ENCODE measurements at regions not wholly inside any gene's neighbourhood (a gene's known extent, or its start where the extent isn't known, plus 50 kb on each side); places are given as distances from the start of the nearest gene placed in this dataset.

GRCh38 chr10:121221991-121222390 is 370.8 kb downstream of the WDR11 start:
- Histone ChIP-seq H3K4me2 (ENCODE audit: low read depth, low read length, poor library complexity, severe bottlenecking) (no peak overlapping the region), H3K9ac (ENCODE audit: low read depth, low read length, poor library complexity, severe bottlenecking) (no peak overlapping the region), H3K79me2 (ENCODE audit: insufficient read depth, low read length) (no peaks in the 10 kb centered on the region), H2AFZ (ENCODE audit: low read length) (no peak overlapping the region), H3K9me3 (ENCODE audit: insufficient read depth, low read depth, low read length) (no peaks in the 10 kb centered on the region), H3K9me2 (replicated peaks; ENCODE audit: low read depth, low read length) (no peaks in the 10 kb centered on the region), H3K4me1 (ENCODE audit: insufficient read depth, low read length, poor library complexity, severe bottlenecking) (no peaks in the 10 kb centered on the region), H3F3A (ENCODE audit: low read depth) (no peaks in the 10 kb centered on the region), H4K20me1 (ENCODE audit: insufficient read depth, low read length, poor library complexity, severe bottlenecking) (no peaks in the 10 kb centered on the region), H3K4me3 (ENCODE audit: low read length, poor library complexity, severe bottlenecking) (no peak overlapping the region), H3K27me3 (ENCODE audit: insufficient read depth, low read length, poor library complexity, severe bottlenecking) (no peaks in the 10 kb centered on the region), H3K36me3 (ENCODE audit: insufficient read depth, low read length) (no peaks in the 10 kb centered on the region)
- TF ChIP-seq EZH2phosphoT487 (IDR thresholded peaks at IDR 0.05; ENCODE audit: borderline replicate concordance) (no peak), CTCF (conservative IDR thresholded peaks at IDR 0.05; ENCODE audit: low read length) (no peak)

- Histone ChIP-seq H4K20me1 (ENCODE audit: insufficient read depth, low read length, poor library complexity, severe bottlenecking) (no peaks in the 10 kb centered on the region), H2AFZ (ENCODE audit: low read length) (no peak overlapping the region), H3F3A (ENCODE audit: low read depth) (no peaks in the 10 kb centered on the region), H3K4me1 (ENCODE audit: insufficient read depth, low read length, poor library complexity, severe bottlenecking) (no peaks in the 10 kb centered on the region), H3K36me3 (ENCODE audit: insufficient read depth, low read length) (no peaks in the 10 kb centered on the region), H3K9ac (ENCODE audit: low read depth, low read length, poor library complexity, severe bottlenecking) (no peak overlapping the region), H3K27me3 (ENCODE audit: insufficient read depth, low read length, poor library complexity, severe bottlenecking) (no peaks in the 10 kb centered on the region), H3K4me2 (ENCODE audit: low read depth, low read length, poor library complexity, severe bottlenecking) (no peak overlapping the region), H3K9me2 (replicated peaks; ENCODE audit: low read depth, low read length) (no peaks in the 10 kb centered on the region), H3K9me3 (ENCODE audit: insufficient read depth, low read depth, low read length) (0 out of 2 replicates have a peak, but pooled peaks cover 5% of the 10 kb centered on the region), H3K4me3 (ENCODE audit: low read length, poor library complexity, severe bottlenecking) (no peak overlapping the region), H3K79me2 (ENCODE audit: insufficient read depth, low read length) (no peaks in the 10 kb centered on the region)
- TF ChIP-seq CTCF (conservative IDR thresholded peaks at IDR 0.05; ENCODE audit: low read length) (no peak), EZH2phosphoT487 (IDR thresholded peaks at IDR 0.05; ENCODE audit: borderline replicate concordance) (no peak)
These were observed 371.7 kb downstream of the WDR11 start for GRCh38 chr10:121222842-121223241.

GRCh38 chr10:121231079-121231478 is 367.2 kb downstream of the FGFR2 start:
- peaks cover 13% of the 10 kb centered on the region; the same call in 1 of the 2 replicates for H3K9me3 ChIP-seq (ENCODE audit: insufficient read depth, low read depth, low read length)
- H2AFZ ChIP-seq (ENCODE audit: low read length) = no peak overlapping the region
- no peaks in the 10 kb centered on the region for H3F3A ChIP-seq (ENCODE audit: low read depth)
- no peak overlapping the region for H3K4me2 ChIP-seq (ENCODE audit: low read depth, low read length, poor library complexity, severe bottlenecking)
- no peaks in the 10 kb centered on the region for H3K27me3 ChIP-seq (ENCODE audit: insufficient read depth, low read length, poor library complexity, severe bottlenecking)
- TF ChIP-seq CTCF (conservative IDR thresholded peaks at IDR 0.05; ENCODE audit: low read length) (no peak), EZH2phosphoT487 (IDR thresholded peaks at IDR 0.05; ENCODE audit: borderline replicate concordance) (no peak)
- no peaks in the 10 kb centered on the region for H4K20me1 ChIP-seq (ENCODE audit: insufficient read depth, low read length, poor library complexity, severe bottlenecking)
- H3K79me2 ChIP-seq (ENCODE audit: insufficient read depth, low read length) = no peaks in the 10 kb centered on the region
- H3K9ac ChIP-seq (ENCODE audit: low read depth, low read length, poor library complexity, severe bottlenecking) = no peak overlapping the region
- H3K4me1 ChIP-seq (ENCODE audit: insufficient read depth, low read length, poor library complexity, severe bottlenecking) = no peaks in the 10 kb centered on the region
- no peak overlapping the region for H3K4me3 ChIP-seq (ENCODE audit: low read length, poor library complexity, severe bottlenecking)
- no peaks in the 10 kb centered on the region for H3K9me2 ChIP-seq (replicated peaks; ENCODE audit: low read depth, low read length)
- H3K36me3 ChIP-seq (ENCODE audit: insufficient read depth, low read length) = no peaks in the 10 kb centered on the region
